Fibroblast of lung (primary cell): ENCODE measurements at regions not wholly inside any gene's neighbourhood (a gene's known extent, or its start where the extent isn't known, plus 50 kb on each side); places are given as distances from the start of the nearest gene placed in this dataset.

ENCODE experiments used
- EZH2 ChIP-seq: IDR thresholded peaks from 2 replicates; pipeline ENCODE4 v1.5.1; 2012; ENCODE audit warnings: low read length, control low read depth, mild to moderate bottlenecking; ENCODE audit errors: missing control alignments
- TF ChIP-seq, protein P1 (sequence below), 2 donors: IDR thresholded peaks in 1 of 2; conservative IDR thresholded peaks in 1 of 2; 1 replicate in 1 of 2; 2 replicates in 1 of 2; pipeline ENCODE4 v1.5.1; 2011 to 2012; ENCODE audit warnings: low read length in 2 of 2, control low read depth in 1 of 2, inconsistent platforms in 1 of 2, low read depth in 1 of 2, mild to moderate bottlenecking in 1 of 2

DNA sequence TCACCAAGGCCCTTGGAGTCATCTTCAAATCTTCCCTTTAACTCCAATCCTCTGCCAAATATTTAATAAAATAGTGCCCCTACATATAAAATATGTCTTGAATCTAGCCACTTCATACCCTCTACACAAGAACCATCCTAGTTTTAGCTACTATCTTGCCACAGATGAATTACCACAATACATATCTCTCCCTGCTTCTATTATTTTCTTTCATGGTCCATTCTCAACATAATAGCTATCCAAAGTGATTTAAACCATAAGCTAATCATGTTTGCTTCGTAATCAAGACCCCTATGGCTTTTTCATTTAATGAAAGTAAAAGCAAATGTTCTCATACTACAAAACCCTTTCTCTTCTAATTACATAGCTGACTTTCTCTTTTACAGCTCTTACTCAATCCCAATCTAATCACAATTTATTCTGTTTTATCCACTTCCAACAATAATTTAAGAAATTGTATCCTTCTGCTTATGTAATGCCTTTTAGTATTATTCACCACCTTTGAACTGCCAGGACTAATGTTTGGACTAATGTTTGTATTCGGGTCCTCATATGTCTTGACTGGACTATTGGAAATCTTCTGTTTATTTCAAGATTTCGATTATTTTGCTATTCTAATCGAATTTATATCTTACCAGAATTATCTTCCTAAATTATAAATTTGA, 412.0 kb downstream of the SLITRK1 start:
- TF ChIP-seq EZH2 = no peak
- TF ChIP-seq, protein P1, sequence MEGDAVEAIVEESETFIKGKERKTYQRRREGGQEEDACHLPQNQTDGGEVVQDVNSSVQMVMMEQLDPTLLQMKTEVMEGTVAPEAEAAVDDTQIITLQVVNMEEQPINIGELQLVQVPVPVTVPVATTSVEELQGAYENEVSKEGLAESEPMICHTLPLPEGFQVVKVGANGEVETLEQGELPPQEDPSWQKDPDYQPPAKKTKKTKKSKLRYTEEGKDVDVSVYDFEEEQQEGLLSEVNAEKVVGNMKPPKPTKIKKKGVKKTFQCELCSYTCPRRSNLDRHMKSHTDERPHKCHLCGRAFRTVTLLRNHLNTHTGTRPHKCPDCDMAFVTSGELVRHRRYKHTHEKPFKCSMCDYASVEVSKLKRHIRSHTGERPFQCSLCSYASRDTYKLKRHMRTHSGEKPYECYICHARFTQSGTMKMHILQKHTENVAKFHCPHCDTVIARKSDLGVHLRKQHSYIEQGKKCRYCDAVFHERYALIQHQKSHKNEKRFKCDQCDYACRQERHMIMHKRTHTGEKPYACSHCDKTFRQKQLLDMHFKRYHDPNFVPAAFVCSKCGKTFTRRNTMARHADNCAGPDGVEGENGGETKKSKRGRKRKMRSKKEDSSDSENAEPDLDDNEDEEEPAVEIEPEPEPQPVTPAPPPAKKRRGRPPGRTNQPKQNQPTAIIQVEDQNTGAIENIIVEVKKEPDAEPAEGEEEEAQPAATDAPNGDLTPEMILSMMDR (conservative IDR thresholded peaks at IDR 0.05 in 1 of 2, IDR thresholded peaks at IDR 0.05 in 1 of 2; ENCODE audit: low read depth in 1 of 2, low read length in 2 of 2) = no peak
